GM18498 (cell line): ENCODE measurements at regions not wholly inside any gene's neighbourhood (a gene's known extent, or its start where the extent isn't known, plus 50 kb on each side); places are given as distances from the start of the nearest gene placed in this dataset.

ENCODE experiments used
- ATAC-seq: cut with Tn5 transposase; IDR thresholded peaks from one replicate; pipeline ENCODE4 v1.9.1; 2021; ENCODE audit warnings: mild to moderate bottlenecking, moderate library complexity; ENCODE audit not compliant: unreplicated experiment

- no peak for ATAC-seq
Measured at GRCh38 chr1:195584870-195585624, 1023.2 kb downstream of the KCNT2 start.

GRCh38 chr1:195580988-195581387 lies 1027.3 kb downstream of the KCNT2 start:
- ATAC-seq = no peak

GRCh38 chr1:195577748-195578147 lies 1030.5 kb downstream of the KCNT2 start:
- ATAC-seq = no peak

GRCh38 chr1:195576641-195577040 lies 1031.6 kb downstream of the KCNT2 start:
- no peak for ATAC-seq

- ATAC-seq = no peak
Measured at GRCh38 chr1:195574511-195574910, 1033.7 kb downstream of the KCNT2 start.

- no peak for ATAC-seq
Measured at GRCh38 chr1:195569934-195570333, 1038.3 kb downstream of the KCNT2 start.

- no peak for ATAC-seq
Measured at GRCh38 chr1:195568389-195568788, 1039.9 kb downstream of the KCNT2 start.

GRCh38 chr1:195562074-195562473 lies 1046.2 kb downstream of the KCNT2 start:
- ATAC-seq = no peak

- ATAC-seq = no peak
Measured at GRCh38 chr1:195550071-195550862, 1058.0 kb downstream of the KCNT2 start.

- ATAC-seq = no peak
Measured at GRCh38 chr1:195530961-195531360, 1077.3 kb downstream of the KCNT2 start.

GRCh38 chr1:195529881-195530280 lies 1078.4 kb downstream of the KCNT2 start:
- ATAC-seq = no peak

- ATAC-seq = no peak
Measured at GRCh38 chr1:195520757-195521156, 1087.5 kb downstream of the KCNT2 start.

GRCh38 chr1:195516036-195516435 lies 1092.2 kb downstream of the KCNT2 start:
- no peak for ATAC-seq

GRCh38 chr1:195511501-195511900 lies 1096.7 kb downstream of the KCNT2 start:
- ATAC-seq = no peak

- ATAC-seq = no peak
Measured at GRCh38 chr1:195501118-195501517, 1107.1 kb downstream of the KCNT2 start.

GRCh38 chr1:195495720-195496635 lies 1112.3 kb downstream of the KCNT2 start:
- no peak for ATAC-seq

- no peak for ATAC-seq
Measured at GRCh38 chr1:195482137-195482536, 1126.1 kb downstream of the KCNT2 start.

GRCh38 chr1:195481293-195481692 lies 1126.9 kb downstream of the KCNT2 start:
- no peak for ATAC-seq

GRCh38 chr1:195475568-195475967 lies 1132.7 kb downstream of the KCNT2 start:
- ATAC-seq = no peak

- ATAC-seq = no peak
Measured at GRCh38 chr1:195472291-195472690, 1135.9 kb downstream of the KCNT2 start.

- no peak for ATAC-seq
Measured at GRCh38 chr1:195466639-195467038, 1141.6 kb downstream of the KCNT2 start.
